ENCODE measurements at regions not wholly inside any gene's neighbourhood (a gene's known extent, or its start where the extent isn't known, plus 50 kb on each side); places are given as distances from the start of the nearest gene placed in this dataset.
"Not testable (repeated sequence)": the region's sequence is repeated elsewhere in the genome, so short reads cannot be mapped to it uniquely, and the experiment has no call there.

DNA sequence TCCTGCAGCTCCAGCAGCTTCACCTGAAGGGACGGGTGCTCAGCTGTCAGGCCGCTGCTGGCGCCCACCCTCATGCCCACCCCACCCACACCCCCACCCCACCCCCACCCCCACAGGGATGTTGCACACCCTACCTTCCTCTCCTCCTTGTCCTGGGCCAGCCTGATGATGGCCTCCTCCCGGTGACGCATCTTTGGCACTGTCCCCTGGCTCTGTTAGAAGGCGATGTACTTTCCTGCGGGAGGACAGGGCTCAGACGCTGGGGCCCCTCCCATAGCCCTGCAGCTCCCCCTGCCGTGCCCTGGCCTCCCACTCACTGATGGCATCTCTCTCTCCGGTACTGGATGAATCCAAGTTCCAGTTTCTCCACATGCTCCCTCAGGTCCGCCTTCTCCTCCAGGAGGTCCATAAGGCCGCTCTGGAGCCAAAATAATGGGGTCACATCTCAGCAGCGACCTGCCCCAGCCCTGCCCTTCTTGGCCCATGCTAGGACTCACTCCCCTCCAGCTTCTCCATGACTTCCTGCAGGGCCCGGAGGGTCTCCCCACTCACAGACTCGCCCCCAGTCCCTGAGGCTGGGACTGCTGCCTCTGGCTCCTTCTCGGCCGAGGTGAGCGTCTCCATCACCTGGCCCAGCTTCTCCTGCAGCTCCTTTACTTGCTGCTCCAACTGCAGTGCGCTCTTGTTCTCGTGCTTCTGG, 55.2 kb downstream of the GOLGA8B start:
- DNase-seq; H3K4me3 ChIP-seq; H3K4me1 ChIP-seq (ENCODE audit: insufficient read depth); H3K27me3 ChIP-seq; H3K9me3 ChIP-seq; intact Hi-C loops (cut with DNase I); H3K36me3 ChIP-seq; H3K27ac ChIP-seq: not testable (repeated sequence)
- no CpG with 5 or more reads among the region's 20 CpGs for WGBS, 3 donors

DNA sequence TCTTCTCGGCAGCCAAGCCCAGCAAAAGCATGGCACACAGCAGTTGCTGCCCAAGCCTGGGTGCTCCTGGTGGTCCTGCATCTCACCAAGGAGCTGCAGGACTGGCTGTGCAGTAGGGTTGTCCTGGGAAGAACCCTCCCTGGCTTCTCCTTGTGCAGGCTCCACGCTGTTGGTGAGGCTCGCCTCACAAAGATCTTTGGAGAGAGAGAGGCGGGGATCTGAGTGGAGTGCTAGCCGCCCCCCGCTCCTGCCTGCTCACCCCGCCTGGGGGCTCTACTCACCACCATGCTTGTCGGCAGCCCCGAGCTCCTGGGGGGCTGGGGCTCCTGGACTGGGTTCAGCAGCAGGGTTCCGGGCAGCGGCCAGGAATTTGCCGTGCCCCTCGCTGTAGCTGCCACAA, 55.8 kb downstream of the GOLGA8B start:
- H3K9me3 ChIP-seq; H3K36me3 ChIP-seq; H3K27ac ChIP-seq; intact Hi-C loops (cut with DNase I); H3K27me3 ChIP-seq; H3K4me3 ChIP-seq; H3K4me1 ChIP-seq (ENCODE audit: insufficient read depth); DNase-seq: not testable (repeated sequence)
- WGBS, 3 donors: 100% methylated on average over 1 of the region's 13 CpGs; no CpG with 5 or more reads in 2 of the 3 donors

GRCh38 chr15:34523849-34524248, 59.6 kb downstream of the GOLGA8B start:
- intact Hi-C loops (cut with DNase I): not testable (repeated sequence)
- 20 to 67% (median 56%) methylated on average over 1 to 8 of the region's 12 CpGs for WGBS, 3 donors

DNA sequence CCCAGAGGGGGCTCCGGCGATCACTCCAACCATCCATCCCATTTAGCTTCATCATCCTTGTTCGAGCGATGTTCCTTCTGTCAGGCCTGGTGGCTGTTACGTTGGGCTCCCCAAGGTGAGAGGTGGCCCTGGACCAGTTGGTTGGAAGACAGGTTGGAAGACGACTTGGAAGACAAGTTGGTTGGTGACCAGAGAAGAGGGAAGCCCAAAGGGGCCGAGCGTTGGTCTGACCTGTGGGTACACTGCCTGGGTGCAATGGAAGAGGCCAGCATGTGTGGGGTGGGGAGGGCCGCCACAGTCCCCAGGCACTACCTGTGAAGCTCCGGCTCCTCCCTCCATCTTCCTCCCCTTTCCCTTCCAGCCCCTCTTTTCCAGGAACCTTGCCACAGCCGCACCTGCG, 60.9 kb downstream of the GOLGA8B start:
- H3K27me3 ChIP-seq; DNase-seq; H3K27ac ChIP-seq; H3K9me3 ChIP-seq; intact Hi-C loops (cut with DNase I); H3K36me3 ChIP-seq; H3K4me1 ChIP-seq (ENCODE audit: insufficient read depth); H3K4me3 ChIP-seq: not testable (repeated sequence)
- WGBS, 3 donors: 78 to 100% (median 79%) methylated on average over 3 to 10 of the region's 12 CpGs

More at GRCh38 chr15:34523849-34524248, 59.6 kb downstream of the GOLGA8B start:
- H3K27ac ChIP-seq; DNase-seq; H3K27me3 ChIP-seq; H3K9me3 ChIP-seq; H3K4me3 ChIP-seq; H3K36me3 ChIP-seq; H3K4me1 ChIP-seq (ENCODE audit: insufficient read depth): not testable (repeated sequence)

- intact Hi-C loops (cut with DNase I); H3K27me3 ChIP-seq; H3K4me3 ChIP-seq; DNase-seq; H3K36me3 ChIP-seq; H3K27ac ChIP-seq; H3K4me1 ChIP-seq (ENCODE audit: insufficient read depth); H3K9me3 ChIP-seq: not testable (repeated sequence)
- WGBS, 3 donors: 0 to 66% (median 54%) methylated on average over 1 to 10 of the region's 10 CpGs
Observed at GRCh38 chr15:34521802-34522485, 61.5 kb downstream of the GOLGA8B start.

DNA sequence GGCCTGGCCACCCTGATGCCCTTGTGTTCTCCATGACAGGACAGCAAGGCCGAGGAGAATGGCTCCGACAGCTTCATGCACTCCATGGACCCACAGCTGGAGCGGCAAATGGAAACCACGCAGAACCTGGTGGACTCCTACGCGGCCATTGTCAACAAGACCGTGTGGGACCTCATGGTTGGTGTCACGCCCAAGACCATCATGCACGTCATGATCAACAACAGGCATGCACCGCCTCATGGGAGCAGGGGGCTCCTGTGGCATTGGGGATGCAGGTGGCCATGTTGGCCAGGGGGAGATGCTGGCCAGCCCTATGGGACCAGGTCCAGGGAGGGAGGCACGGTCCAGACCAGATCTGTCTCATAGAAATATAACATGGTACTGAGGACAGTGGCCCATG, 62.9 kb downstream of the GOLGA8B start:
- Histone ChIP-seq H3K4me1 (ENCODE audit: insufficient read depth) (no peaks in the 10 kb centered on the region), H3K27ac (no peak overlapping the region), H3K4me3 (no peak overlapping the region), H3K27me3 (no peaks in the 10 kb centered on the region), H3K9me3 (no peaks in the 10 kb centered on the region), H3K36me3 (no peaks in the 10 kb centered on the region)
- no peak for TF ChIP-seq EP300 (IDR thresholded peaks at IDR 0.05)
- TF ChIP-seq POLR2A (IDR thresholded peaks at IDR 0.05): no peak
- TF ChIP-seq, protein P1, sequence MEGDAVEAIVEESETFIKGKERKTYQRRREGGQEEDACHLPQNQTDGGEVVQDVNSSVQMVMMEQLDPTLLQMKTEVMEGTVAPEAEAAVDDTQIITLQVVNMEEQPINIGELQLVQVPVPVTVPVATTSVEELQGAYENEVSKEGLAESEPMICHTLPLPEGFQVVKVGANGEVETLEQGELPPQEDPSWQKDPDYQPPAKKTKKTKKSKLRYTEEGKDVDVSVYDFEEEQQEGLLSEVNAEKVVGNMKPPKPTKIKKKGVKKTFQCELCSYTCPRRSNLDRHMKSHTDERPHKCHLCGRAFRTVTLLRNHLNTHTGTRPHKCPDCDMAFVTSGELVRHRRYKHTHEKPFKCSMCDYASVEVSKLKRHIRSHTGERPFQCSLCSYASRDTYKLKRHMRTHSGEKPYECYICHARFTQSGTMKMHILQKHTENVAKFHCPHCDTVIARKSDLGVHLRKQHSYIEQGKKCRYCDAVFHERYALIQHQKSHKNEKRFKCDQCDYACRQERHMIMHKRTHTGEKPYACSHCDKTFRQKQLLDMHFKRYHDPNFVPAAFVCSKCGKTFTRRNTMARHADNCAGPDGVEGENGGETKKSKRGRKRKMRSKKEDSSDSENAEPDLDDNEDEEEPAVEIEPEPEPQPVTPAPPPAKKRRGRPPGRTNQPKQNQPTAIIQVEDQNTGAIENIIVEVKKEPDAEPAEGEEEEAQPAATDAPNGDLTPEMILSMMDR (IDR thresholded peaks at IDR 0.05): no peak
- 76 to 92% (median 87%) methylated on average over 5 to 11 of the region's 11 CpGs for WGBS, 3 donors
- intact Hi-C loops (cut with DNase I): no loop called here
- DNase-seq: no peak

DNA sequence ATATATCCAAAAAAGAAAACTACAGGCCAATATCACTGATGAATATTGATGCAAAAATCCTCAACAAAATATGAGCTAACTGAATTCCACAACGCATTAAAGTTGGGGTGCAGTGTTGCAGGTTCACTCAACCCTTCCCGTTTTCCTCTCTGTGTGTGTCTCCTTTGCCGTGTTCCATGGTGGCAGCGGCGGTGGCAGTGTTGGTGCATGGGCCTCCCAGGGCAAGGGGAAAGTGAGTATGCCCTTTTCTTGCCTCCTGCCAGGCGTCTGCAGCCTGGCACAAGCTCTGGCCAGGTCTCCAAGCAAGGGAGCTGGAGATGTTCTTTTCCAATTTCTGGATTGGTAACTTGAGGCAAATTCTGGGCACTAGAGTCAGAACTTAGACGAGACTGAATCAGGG, 63.4 kb downstream of the GOLGA8B start:
- intact Hi-C loops (cut with DNase I); H3K4me3 ChIP-seq; H3K9me3 ChIP-seq; H3K36me3 ChIP-seq; H3K27ac ChIP-seq; H3K27me3 ChIP-seq; H3K4me1 ChIP-seq (ENCODE audit: insufficient read depth); DNase-seq: not testable (repeated sequence)
- 85 to 90% (median 89%) methylated on average over 7 of the region's 7 CpGs for WGBS, 3 donors

All from ovary (tissue), 7 donors.